Sigmoid colon (tissue), 4 donors: ENCODE measurements at regions not wholly inside any gene's neighbourhood (a gene's known extent, or its start where the extent isn't known, plus 50 kb on each side); places are given as distances from the start of the nearest gene placed in this dataset.

Source experiments
- POLR2A ChIP-seq, 2 donors: fragments of 450-650 bp; IDR thresholded peaks; one replicate each; pipeline ENCODE4 v1.6.1; 2016; ENCODE audit warnings: antibody characterized with exemption in 2 of 2, mild to moderate bottlenecking in 2 of 2, moderate library complexity in 2 of 2
- POLR2AphosphoS5 ChIP-seq, 4 donors: sonication (generic); formaldehyde crosslinking; IDR thresholded peaks; one replicate each; pipeline ENCODE4 v1.6.1; 2017; ENCODE audit warnings: antibody characterized with exemption in 4 of 4

DNA sequence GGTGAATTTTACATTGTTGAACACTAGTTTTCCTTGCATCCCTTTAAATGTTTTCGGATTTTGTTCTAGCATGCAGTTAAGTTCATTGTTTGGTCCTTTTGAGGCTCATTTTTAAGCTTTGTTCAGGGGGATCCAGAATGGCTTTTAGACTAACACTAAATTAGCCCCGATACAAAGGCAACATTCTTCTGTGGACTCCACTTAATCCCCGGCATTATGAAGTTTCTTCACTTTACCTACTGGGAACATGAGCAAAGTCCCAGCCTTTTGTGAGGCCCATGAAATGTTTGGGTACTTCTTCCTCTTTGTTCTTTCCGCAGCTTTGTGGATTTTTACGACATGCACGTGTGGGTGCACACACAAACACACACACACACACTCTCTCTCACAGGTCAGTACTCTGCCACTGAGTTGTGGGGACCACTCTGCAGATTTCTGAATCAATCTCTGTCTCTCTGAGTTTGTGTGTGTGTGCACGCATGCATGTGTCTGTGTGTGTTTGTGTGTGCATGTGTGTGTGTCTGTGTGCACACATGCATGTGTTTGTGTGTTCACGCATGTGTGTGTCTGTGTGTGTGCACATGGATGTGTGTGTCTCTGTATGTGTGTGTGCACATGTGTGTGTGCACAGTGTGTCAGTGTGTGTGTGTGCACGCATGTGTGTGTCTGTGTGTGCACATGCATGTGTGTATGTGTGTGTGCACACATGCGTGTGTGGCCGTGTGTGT is 240.4 kb upstream of the TNRC6C start:
- TF ChIP-seq POLR2A (IDR thresholded peaks at IDR 0.05) (no peak), POLR2AphosphoS5 (IDR thresholded peaks at IDR 0.05) (no peak)
